RWPE1 (cell line): ENCODE measurements at regions not wholly inside any gene's neighbourhood (a gene's known extent, or its start where the extent isn't known, plus 50 kb on each side); places are given as distances from the start of the nearest gene placed in this dataset.

ENCODE experiments used
- CTCF ChIA-PET: fragments of 350-600 bp; sonication (Branson Sonifier 250); formaldehyde crosslinking; extraction: SDS; loops from one replicate; lab custom pipeline; 2021; lab: Yijun Ruan, JAX
- POLR2A ChIA-PET: fragments of 400-600 bp; formaldehyde crosslinking; extraction: SDS; loops from one replicate; lab custom pipeline; 2020; ENCODE audit warnings: antibody characterized with exemption; ENCODE audit not compliant: low non-redundant PET; lab: Yijun Ruan, JAX
- DNase-seq: peaks from one replicate; pipeline ENCODE4 v3.0.0; 2012; ENCODE audit warnings: low spot score
- H3K27ac ChIP-seq: fragments of 450-650 bp; 2 replicates; pipeline ENCODE4 v1.5.1; 2017
- CTCF ChIP-seq: fragments of 450-650 bp; conservative IDR thresholded peaks from 2 replicates; pipeline ENCODE4 v1.5.1; 2017; ENCODE audit warnings: low read depth, mild to moderate bottlenecking

DNA sequence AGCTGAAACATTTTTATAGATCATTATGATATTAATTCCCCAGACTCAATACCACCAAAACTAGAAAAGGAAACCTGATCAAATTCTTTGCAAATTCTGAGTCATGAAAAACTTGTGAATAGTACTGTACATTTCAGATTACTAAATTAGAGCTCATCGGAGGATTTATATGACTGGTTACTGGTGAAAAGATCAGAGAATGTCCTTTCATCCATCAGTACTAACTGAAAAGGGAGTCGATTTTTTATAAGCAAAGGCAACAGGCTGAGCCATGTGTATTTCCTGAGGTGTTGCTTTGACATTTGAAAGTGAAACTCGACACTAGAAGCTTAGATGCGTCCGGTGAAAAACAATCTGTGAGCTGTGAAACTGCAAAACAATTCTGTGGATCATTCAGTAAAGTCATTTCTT is 155.7 kb downstream of the TNFSF18 start:
- no peak for DNase-seq
- CTCF ChIA-PET = interaction anchor here (0.6 kb wide), 1 partner anchor 336 kb away, joined by 3 read pairs; no protein-coding TSS in a partner anchor
- H3K27ac ChIP-seq = no peak overlapping the region
- POLR2A ChIA-PET = no interaction called here
- no peak for TF ChIP-seq CTCF

GRCh38 chr1:172895761-172896160 is 155.0 kb downstream of the TNFSF18 start:
- TF ChIP-seq CTCF = no peak
- no peak overlapping the region for H3K27ac ChIP-seq
- ChIA-PET POLR2A (no interaction called here), CTCF (interaction anchor here (0.5 kb wide), 1 partner anchor 90 kb away, joined by 5 read pairs; no protein-coding TSS in a partner anchor)
- DNase-seq = no peak

- CTCF ChIA-PET = no interaction called here
- POLR2A ChIA-PET = no interaction called here
These were observed 153.0 kb downstream of the TNFSF18 start for GRCh38 chr1:172897738-172898137.

DNA sequence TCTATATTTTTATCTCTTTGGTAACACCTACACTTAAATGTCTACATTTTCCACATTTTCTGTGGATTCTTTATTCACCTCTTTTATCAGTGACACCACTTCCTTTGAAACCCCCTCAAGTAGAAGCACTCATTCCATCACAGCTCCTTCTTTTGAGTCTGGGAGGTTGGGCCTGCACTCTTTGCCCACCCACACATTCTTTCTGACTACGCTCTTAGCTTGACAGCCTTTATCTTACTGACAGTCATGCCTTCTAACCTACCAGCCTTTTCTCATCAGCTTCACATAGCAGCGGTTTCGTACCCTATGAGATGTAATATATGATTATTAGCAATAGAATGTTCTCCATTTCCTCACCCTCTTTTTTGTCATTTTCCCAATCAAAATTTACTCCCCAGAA is 151.9 kb downstream of the TNFSF18 start:
- no peak for TF ChIP-seq CTCF
- DNase-seq = no peak
- POLR2A ChIA-PET = no interaction called here
- CTCF ChIA-PET = interaction anchor here (0.7 kb wide), 1 partner anchor 598 kb away, joined by 3 read pairs; no protein-coding TSS in a partner anchor
- H3K27ac ChIP-seq = no peak overlapping the region

More at GRCh38 chr1:172897738-172898137, 153.0 kb downstream of the TNFSF18 start:
- DNase-seq = no peak
- no peak for TF ChIP-seq CTCF
- H3K27ac ChIP-seq = no peak overlapping the region

- no peak for DNase-seq
- no peak for TF ChIP-seq CTCF
- POLR2A ChIA-PET = no interaction called here
- CTCF ChIA-PET = no interaction called here
- H3K27ac ChIP-seq = no peak overlapping the region
These were observed 150.3 kb downstream of the TNFSF18 start for GRCh38 chr1:172900376-172900997.

GRCh38 chr1:172902200-172902599 is 148.5 kb downstream of the TNFSF18 start:
- ChIA-PET POLR2A (no interaction called here), CTCF (no interaction called here)
- no peak overlapping the region for H3K27ac ChIP-seq
- DNase-seq = no peak
- no peak for TF ChIP-seq CTCF
